CD4-positive, alpha-beta T cell treated with Interleukin-15 for 4 hours (primary cell): ENCODE measurements at regions not wholly inside any gene's neighbourhood (a gene's known extent, or its start where the extent isn't known, plus 50 kb on each side); places are given as distances from the start of the nearest gene placed in this dataset.
"Not testable (repeated sequence)": the region's sequence is repeated elsewhere in the genome, so short reads cannot be mapped to it uniquely, and the experiment has no call there.

Experiments used
- DNase-seq: peaks from one replicate; pipeline ENCODE4 v3.0.0-alpha.2; 2020; ENCODE audit warnings: low spot score

- DNase-seq = no peak
Observed at GRCh38 chr4:146073517-146073916, 102.0 kb upstream of the LSM6 start.

DNA sequence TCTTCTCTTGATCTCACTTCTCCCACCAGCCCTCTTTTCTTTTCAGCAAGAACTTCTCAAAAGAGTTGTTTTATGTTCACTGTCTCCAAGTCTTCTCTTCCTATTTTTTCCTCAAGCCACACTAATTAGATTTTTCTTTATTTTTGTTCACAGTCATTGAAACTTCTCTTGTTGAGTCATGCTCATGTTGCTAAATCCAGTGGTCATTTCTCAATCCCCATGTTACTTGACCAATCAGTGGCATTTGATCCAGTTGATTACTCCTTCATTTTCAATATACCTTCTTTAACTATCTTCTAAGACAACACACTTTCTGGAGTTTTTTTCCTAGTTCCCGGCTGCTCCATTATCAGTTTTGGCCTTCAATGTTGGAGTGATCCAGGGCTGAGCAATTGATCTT, 103.1 kb upstream of the LSM6 start:
- no peak for DNase-seq

- DNase-seq = no peak
Observed at GRCh38 chr4:146071390-146071789, 104.1 kb upstream of the LSM6 start.

DNA sequence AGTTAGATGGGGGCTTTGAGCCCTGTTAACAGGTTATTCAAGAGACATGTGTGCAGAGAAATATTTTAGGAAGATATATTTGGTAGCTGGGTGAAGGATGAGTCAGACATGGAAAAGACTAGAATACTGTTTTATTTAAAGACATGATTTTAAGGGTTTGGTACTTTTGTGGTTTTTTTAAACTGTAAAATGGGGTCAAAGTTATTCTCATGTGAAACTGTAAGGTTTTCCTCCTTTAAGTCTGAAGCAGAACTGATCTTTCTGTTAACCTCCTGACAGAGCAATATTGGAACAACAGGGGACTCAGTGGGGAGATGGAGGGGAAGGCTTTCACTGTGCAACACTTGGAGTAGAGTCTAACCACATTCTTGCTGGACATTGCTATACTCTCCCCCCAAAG, 112.4 kb upstream of the LSM6 start:
- DNase-seq = no peak

- no peak for DNase-seq
Observed at GRCh38 chr4:146062340-146062739, 113.2 kb upstream of the LSM6 start.

- DNase-seq = no peak
Observed at GRCh38 chr4:146061610-146062334, 113.7 kb upstream of the LSM6 start.

GRCh38 chr4:146059865-146060264, 115.7 kb upstream of the LSM6 start:
- no peak for DNase-seq

DNA sequence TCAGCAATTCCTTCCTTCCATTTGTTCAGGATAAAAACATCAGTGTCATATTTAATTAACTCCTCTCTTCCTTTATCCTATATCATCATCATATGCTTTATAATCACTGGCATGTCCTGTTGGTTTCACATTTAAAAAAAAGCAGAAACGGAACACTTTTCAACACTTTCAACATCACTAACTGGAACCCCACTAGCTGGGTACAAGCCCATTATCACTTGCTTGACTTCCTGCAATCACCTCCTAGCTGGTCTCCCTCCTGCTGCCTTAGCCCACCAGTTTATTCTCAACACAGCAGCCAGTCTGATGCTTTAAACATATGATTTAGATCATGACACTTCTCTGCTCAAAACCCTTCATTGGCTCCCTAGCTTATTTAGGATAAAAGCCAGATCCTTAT, 116.4 kb upstream of the LSM6 start:
- DNase-seq = no peak

GRCh38 chr4:146058531-146058930, 117.0 kb upstream of the LSM6 start:
- DNase-seq = no peak

DNA sequence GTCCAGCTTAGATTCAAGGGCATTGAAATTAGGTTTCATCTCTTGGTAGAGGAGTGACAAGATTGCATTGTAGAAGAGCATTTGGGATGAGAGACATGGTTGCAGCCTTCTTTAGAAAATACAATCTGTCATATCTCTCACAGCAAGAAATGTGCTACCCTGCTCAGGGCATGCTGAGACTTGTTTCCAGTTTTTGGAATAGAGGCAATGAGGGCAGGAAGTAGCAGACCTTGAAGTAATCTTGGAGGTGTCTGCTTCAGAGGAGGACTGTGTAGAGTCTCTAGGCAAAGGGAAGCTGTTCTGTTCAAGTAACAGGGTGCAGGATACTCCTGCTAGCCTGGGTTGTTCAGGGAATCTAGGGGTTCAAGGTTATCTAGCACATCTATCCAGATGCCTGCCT, 116.1 kb upstream of the ZNF827 start:
- no peak for DNase-seq

DNA sequence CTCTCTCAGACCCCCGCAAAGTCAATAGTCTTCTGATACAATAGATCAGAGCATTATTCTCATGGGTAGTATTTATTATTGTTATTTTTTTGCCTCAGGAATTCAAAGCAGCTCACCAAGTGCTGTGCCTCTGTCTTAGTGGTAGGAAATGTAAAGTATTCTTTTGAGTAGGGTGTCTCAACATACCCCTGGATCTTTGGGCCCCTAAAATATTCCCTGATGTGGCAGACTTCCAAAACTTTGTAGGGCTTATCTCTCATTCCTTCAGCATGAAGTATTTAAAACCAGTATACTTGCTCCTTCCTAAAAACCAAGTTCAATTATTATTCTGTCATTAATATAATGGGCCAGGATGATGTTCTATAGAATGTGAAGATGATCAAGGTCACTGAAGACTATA, 115.3 kb upstream of the ZNF827 start:
- no peak for DNase-seq

GRCh38 chr4:146051728-146052391, 113.2 kb upstream of the ZNF827 start:
- DNase-seq = no peak

GRCh38 chr4:146051223-146051622, 112.6 kb upstream of the ZNF827 start:
- no peak for DNase-seq

- DNase-seq = no peak
Observed at GRCh38 chr4:146049802-146050201, 111.2 kb upstream of the ZNF827 start.

DNA sequence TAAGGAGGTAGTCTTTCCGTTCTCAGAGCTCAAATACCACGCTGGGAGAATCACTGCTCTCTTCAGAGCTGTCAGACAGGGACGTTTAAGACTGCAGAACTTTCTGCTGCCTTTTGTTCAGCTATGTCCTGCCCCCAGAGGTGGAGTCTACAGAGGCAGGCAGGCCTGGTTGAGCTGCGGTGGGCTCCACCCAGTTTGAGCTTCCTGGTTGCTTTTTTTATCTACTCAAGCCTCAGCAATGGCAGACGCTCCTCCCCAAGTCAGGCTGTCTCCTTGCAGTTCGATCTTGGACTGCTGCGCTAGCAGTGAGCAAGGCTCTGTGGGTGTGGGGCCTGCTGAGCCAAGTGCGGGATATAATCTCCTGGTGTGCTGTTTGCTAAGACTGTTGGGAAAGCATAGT, 109.1 kb upstream of the ZNF827 start:
- DNase-seq = not testable (repeated sequence)

DNA sequence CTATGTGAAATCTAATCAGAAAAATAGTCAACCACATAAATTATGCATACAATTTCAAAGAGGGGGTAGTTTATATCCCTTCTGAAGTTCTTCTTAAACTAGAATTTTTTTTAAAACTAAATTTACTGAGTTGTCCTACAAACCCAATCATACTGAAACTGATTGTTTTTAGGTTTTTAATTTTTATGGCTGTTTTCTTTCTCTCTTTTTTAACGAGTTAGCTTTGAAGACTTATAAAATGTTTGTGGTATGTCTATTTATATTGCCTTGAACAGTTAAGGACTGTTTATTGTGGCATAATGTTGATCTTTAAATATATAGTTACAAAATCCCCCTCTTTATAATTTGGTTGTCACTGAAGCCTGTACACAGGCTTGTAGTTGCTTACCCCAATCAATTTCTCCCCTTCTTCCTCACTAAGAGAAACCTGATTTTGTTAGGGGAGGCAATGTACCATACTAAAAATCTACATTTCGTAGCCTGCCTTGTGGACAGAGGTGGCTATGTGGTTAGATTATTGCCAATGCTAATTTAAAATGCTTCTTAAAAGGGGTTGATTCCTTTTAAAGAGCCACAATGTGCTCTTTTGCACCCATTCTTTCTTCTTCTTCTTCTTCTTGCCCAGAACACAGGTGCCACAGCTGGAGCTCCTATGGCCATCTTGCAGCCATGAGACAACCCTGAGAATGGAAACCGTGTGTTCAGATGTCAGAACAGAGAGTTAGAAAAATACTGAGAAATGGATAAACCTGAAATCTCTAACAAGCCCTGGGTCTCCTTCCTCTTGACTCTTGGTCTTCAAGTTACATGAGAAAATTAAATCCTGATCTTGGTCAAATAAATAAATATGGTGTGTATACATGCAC, 102.7 kb upstream of the ZNF827 start:
- no peak for DNase-seq

DNA sequence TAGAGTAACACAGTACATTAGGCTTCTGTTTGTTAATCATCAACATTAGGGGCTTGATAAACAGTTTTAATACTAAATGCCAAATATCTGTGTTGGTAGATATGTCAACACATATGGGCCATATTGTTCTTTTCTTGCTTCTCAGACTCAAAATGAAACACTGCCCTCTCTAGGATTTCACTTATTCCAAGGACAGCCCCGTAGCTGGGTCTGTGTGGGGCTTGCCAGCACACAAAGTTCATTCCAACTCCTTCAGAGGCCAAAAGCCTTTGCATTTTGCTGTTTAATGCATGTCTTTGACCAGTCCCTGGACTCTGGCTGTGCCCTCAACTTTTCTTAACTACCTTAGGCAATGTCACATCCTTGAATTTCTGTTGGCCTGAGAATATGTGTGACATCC, 102.0 kb upstream of the ZNF827 start:
- DNase-seq = no peak

- no peak for DNase-seq
Observed at GRCh38 chr4:146033149-146033548, 94.5 kb upstream of the ZNF827 start.

GRCh38 chr4:146032234-146032860, 93.7 kb upstream of the ZNF827 start:
- DNase-seq = no peak

DNA sequence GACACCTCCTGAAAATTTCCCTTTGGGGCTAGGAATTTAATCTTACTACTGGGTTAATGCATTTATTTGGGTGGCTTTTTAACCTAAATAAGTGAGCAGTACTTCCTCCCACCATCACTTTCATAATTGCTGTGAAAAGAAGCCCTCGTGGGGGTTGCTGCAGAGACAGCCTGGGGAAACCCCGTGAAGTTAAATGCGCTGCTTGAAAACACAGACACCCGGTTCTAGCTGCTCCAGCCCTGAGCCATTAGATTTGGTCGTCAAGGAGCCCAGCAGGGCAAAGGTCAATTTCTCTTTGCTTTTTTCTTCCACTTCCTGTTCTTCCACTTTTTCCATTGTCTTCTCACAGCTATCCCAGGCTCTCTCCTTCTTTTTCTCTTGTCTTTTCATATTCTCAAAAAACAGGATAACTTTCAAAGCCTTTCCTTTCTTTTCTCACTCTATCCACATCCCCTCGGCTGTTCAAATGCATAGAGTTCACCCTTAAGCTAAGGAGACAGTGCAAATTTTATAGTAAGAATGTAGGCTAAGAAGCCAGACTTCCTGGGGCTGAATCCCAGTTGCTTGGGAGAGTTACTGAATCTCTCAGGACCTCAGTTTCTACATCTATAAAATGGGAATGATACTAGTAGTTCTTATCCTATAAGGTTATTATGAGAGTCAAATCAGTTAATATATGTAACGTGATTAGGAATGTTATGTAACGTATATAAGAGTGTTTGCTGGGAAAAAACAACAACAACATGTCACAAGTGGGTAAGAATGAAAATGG, 91.5 kb upstream of the ZNF827 start:
- no peak for DNase-seq

GRCh38 chr4:146029147-146029546, 90.5 kb upstream of the ZNF827 start:
- DNase-seq = no peak

- DNase-seq = no peak
Observed at GRCh38 chr4:146027761-146028160, 89.1 kb upstream of the ZNF827 start.
